BLaER1 treated with 17β-estradiol and CSF1 and Interleukin-3, amounts not matched to agents 10 nM and 100 nM (cell line): ENCODE measurements at regions not wholly inside any gene's neighbourhood (a gene's known extent, or its start where the extent isn't known, plus 50 kb on each side); places are given as distances from the start of the nearest gene placed in this dataset.
A peak's percentile ranks its signal among the peaks of the same experiment; 100 is the strongest.

Experiments
- H3K27ac ChIP-seq, 11 experiments: shearing (Covaris generic); formaldehyde crosslinking; 2 replicates each; pipeline ENCODE4 v1.8.1; 2022
- H3K27me3 ChIP-seq, 11 experiments: shearing (Covaris generic); formaldehyde crosslinking; 2 replicates each; pipeline ENCODE4 v1.8.1; 2022
- H3K36me3 ChIP-seq, 11 experiments: shearing (Covaris generic); formaldehyde crosslinking; 2 replicates each; pipeline ENCODE4 v1.8.1; 2022
- H3K4me1 ChIP-seq, 10 experiments: shearing (Covaris generic); formaldehyde crosslinking; 2 replicates each; pipeline ENCODE4 v1.8.1; 2022
- H3K4me2 ChIP-seq, 11 experiments: shearing (Covaris generic); formaldehyde crosslinking; 2 replicates each; pipeline ENCODE4 v1.8.1; 2022
- H3K4me3 ChIP-seq, 10 experiments: shearing (Covaris generic); formaldehyde crosslinking; 2 replicates each; pipeline ENCODE4 v1.8.1; 2022
- H3K9ac ChIP-seq, 11 experiments: shearing (Covaris generic); formaldehyde crosslinking; 2 replicates each; pipeline ENCODE4 v1.8.1; 2022
- H3K9me3 ChIP-seq, 11 experiments: shearing (Covaris generic); formaldehyde crosslinking; replicated peaks in 1 of 11; 2 replicates each; pipeline ENCODE4 v1.8.1; 2022
- H4K20me1 ChIP-seq, 11 experiments: shearing (Covaris generic); formaldehyde crosslinking; 2 replicates each; pipeline ENCODE4 v1.8.1; 2022
- Cebpa-rat ChIP-seq, 11 experiments: shearing (Covaris generic); IDR thresholded peaks; 2 replicates each; pipeline ENCODE4 v1.8.1; 2022

- no peak for TF ChIP-seq Cebpa-rat (IDR thresholded peaks at IDR 0.05)
- Histone ChIP-seq H3K27me3 (no peaks in the 10 kb centered on the region), H3K9me3 (peaks cover 0 to 3% (median 0%) of the 10 kb centered on the region in 11 experiments; a peak in 1 of 22 replicates), H3K27ac (no peak overlapping the region), H4K20me1 (no peaks in the 10 kb centered on the region), H3K36me3 (no peaks in the 10 kb centered on the region), H3K4me3 (no peak overlapping the region), H3K4me1 (peaks cover 0 to 27% (median 22%) of the 10 kb centered on the region in 10 experiments; a peak in 13 of 20 replicates), H3K9ac (no peak overlapping the region), H3K4me2 (peak overlapping the region in 6 of 11 experiments; percentile 43 to 66 (median 48); a peak in 12 of 22 replicates)
Measured at GRCh38 chr2:237223201-237223861, 137.6 kb downstream of the COPS8 start.

- peaks cover 0 to 4% (median 0%) of the 10 kb centered on the region in 11 experiments; a peak in 3 of 22 replicates for H3K9me3 ChIP-seq
- peaks cover 0 to 23% (median 17%) of the 10 kb centered on the region in 10 experiments; a peak in 13 of 20 replicates for H3K4me1 ChIP-seq
- no peaks in the 10 kb centered on the region for H4K20me1 ChIP-seq
- no peaks in the 10 kb centered on the region for H3K36me3 ChIP-seq
- no peak for TF ChIP-seq Cebpa-rat (IDR thresholded peaks at IDR 0.05)
- H3K9ac ChIP-seq: no peak overlapping the region
- H3K4me2 ChIP-seq: peak overlapping the region in 2 of 11 experiments; percentile 12 to 28; a peak in 2 of 22 replicates
- no peaks in the 10 kb centered on the region for H3K27me3 ChIP-seq
- no peak overlapping the region for H3K4me3 ChIP-seq
- no peak overlapping the region for H3K27ac ChIP-seq
Measured at GRCh38 chr2:237227190-237227589, 141.5 kb downstream of the COPS8 start.

GRCh38 chr2:237227592-237228280 is 142.0 kb downstream of the COPS8 start:
- Histone ChIP-seq H3K4me2 (peak overlapping the region in 2 of 11 experiments; percentile 12 to 28; a peak in 3 of 22 replicates), H3K4me1 (peaks cover 0 to 19% (median 11%) of the 10 kb centered on the region in 10 experiments; a peak in 13 of 20 replicates), H4K20me1 (no peaks in the 10 kb centered on the region), H3K9me3 (peaks cover 0 to 4% (median 0%) of the 10 kb centered on the region in 11 experiments; a peak in 3 of 22 replicates), H3K27ac (no peak overlapping the region), H3K36me3 (no peaks in the 10 kb centered on the region), H3K9ac (no peak overlapping the region), H3K27me3 (no peaks in the 10 kb centered on the region), H3K4me3 (no peak overlapping the region)
- no peak for TF ChIP-seq Cebpa-rat (IDR thresholded peaks at IDR 0.05)

DNA sequence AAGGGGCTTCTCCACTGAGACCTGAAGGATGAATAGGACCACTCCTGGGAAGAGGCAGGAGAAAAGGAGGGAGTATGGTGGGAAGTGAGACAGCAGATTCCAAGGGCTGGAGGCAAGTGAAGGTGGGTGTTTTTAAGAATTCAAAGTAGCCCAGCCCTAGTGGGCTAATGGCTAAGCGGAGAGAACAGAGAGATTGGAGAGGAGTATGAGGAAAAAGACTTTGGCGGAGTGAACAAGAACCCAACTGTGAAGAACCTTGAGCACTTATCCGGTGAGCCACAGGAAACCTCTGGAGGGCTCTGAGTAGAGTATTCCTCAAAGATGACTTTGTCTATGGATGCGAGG is 142.6 kb downstream of the COPS8 start:
- no peak overlapping the region for H3K9ac ChIP-seq

GRCh38 chr2:237229905-237230304 is 144.2 kb downstream of the COPS8 start:
- Histone ChIP-seq H3K4me2 (no peak overlapping the region), H3K4me1 (peaks cover 0 to 6% (median 0%) of the 10 kb centered on the region in 10 experiments; a peak in 3 of 20 replicates), H3K4me3 (no peak overlapping the region), H3K36me3 (no peaks in the 10 kb centered on the region), H3K9ac (no peak overlapping the region), H3K9me3 (peaks cover 0 to 4% (median 0%) of the 10 kb centered on the region in 11 experiments; a peak in 3 of 22 replicates), H3K27ac (no peak overlapping the region), H3K27me3 (no peaks in the 10 kb centered on the region), H4K20me1 (no peaks in the 10 kb centered on the region)
- TF ChIP-seq Cebpa-rat (IDR thresholded peaks at IDR 0.05): no peak

More for the DNA sequence above, 142.6 kb downstream of the COPS8 start:
- Histone ChIP-seq H3K27me3 (no peaks in the 10 kb centered on the region), H3K27ac (no peak overlapping the region), H3K4me1 (peaks cover 0 to 13% (median 6%) of the 10 kb centered on the region in 10 experiments; a peak in 13 of 20 replicates), H3K4me3 (no peak overlapping the region), H3K36me3 (no peaks in the 10 kb centered on the region), H4K20me1 (no peaks in the 10 kb centered on the region), H3K9me3 (peaks cover 0 to 4% (median 0%) of the 10 kb centered on the region in 11 experiments; a peak in 3 of 22 replicates), H3K4me2 (0 out of 22 replicates have a peak overlapping the region, but pooled peaks of 1 of the 11 experiments have one; percentile 12)
- no peak for TF ChIP-seq Cebpa-rat (IDR thresholded peaks at IDR 0.05)

DNA sequence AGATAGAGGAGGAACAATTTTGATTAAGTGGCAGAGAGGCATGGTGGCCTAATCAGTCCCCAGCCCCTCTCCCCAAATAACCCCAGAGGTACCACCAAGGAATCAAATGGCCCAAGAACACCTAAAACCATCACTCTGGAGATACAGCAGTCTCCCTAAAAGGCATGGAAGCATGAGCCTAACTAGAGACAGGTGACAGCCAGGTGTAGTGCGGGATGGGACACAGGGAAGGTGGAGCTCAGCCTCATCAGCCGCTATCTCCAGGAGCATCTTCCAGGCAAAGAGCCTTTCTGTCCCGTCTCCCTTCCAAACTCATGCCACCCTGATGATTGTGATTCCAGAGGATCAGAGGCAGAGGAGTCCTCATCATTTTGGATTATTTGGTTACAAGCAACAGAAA is 144.7 kb downstream of the COPS8 start:
- H3K4me2 ChIP-seq: no peak overlapping the region
- no peaks in the 10 kb centered on the region for H4K20me1 ChIP-seq
- peaks cover 0 to 4% (median 0%) of the 10 kb centered on the region in 11 experiments; a peak in 3 of 22 replicates for H3K9me3 ChIP-seq
- no peak overlapping the region for H3K27ac ChIP-seq
- H3K9ac ChIP-seq: no peak overlapping the region
- no peak overlapping the region for H3K4me3 ChIP-seq
- H3K36me3 ChIP-seq: no peaks in the 10 kb centered on the region
- no peaks in the 10 kb centered on the region for H3K27me3 ChIP-seq
- TF ChIP-seq Cebpa-rat (IDR thresholded peaks at IDR 0.05): no peak
- peaks cover 0 to 6% (median 0%) of the 10 kb centered on the region in 10 experiments; a peak in 3 of 20 replicates for H3K4me1 ChIP-seq

GRCh38 chr2:237231593-237231992 is 145.9 kb downstream of the COPS8 start:
- TF ChIP-seq Cebpa-rat (IDR thresholded peaks at IDR 0.05): no peak
- no peak overlapping the region for H3K9ac ChIP-seq
- H3K9me3 ChIP-seq: peaks cover 0 to 4% (median 0%) of the 10 kb centered on the region in 11 experiments; a peak in 3 of 22 replicates
- H3K27me3 ChIP-seq: no peaks in the 10 kb centered on the region
- no peak overlapping the region for H3K4me3 ChIP-seq
- H3K4me2 ChIP-seq: peak overlapping the region in 2 of 11 experiments; percentile 13 to 38; a peak in 1 of 22 replicates
- H4K20me1 ChIP-seq: no peaks in the 10 kb centered on the region
- H3K4me1 ChIP-seq: peaks cover 0 to 6% (median 0%) of the 10 kb centered on the region in 10 experiments; a peak in 3 of 20 replicates
- H3K27ac ChIP-seq: no peak overlapping the region
- H3K36me3 ChIP-seq: no peaks in the 10 kb centered on the region

DNA sequence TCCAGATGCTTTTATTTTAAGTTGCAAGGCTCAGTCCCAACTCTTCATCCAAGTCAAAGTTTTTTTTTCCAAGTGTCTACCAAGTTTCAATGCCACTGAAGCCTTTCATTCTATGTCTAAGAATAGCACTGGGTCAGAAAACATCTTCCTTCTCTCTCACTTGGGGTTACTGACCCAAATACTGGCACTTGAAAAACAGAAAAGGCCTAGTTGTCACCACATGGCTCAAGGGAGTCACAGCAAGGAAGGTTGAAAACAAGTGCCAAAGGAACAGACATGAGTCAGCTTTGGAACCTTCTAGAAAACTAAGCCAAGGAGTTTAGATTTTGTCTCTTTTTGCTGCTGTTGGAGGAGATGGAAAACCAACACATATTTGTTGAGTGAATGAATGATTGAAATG is 146.5 kb downstream of the COPS8 start:
- H4K20me1 ChIP-seq: no peaks in the 10 kb centered on the region
- TF ChIP-seq Cebpa-rat (IDR thresholded peaks at IDR 0.05): no peak
- no peaks in the 10 kb centered on the region for H3K36me3 ChIP-seq
- H3K4me2 ChIP-seq: peak overlapping the region in 2 of 11 experiments; percentile 13 to 38; a peak in 2 of 22 replicates
- no peaks in the 10 kb centered on the region for H3K27me3 ChIP-seq
- no peak overlapping the region for H3K27ac ChIP-seq
- H3K9me3 ChIP-seq: peaks cover 0 to 4% (median 0%) of the 10 kb centered on the region in 11 experiments; a peak in 3 of 22 replicates
- no peak overlapping the region for H3K9ac ChIP-seq
- no peak overlapping the region for H3K4me3 ChIP-seq
- H3K4me1 ChIP-seq: peaks cover 0 to 6% (median 0%) of the 10 kb centered on the region in 10 experiments; a peak in 3 of 20 replicates

- Histone ChIP-seq H3K36me3 (no peaks in the 10 kb centered on the region), H3K9ac (no peak overlapping the region), H3K4me3 (no peak overlapping the region), H3K27ac (no peak overlapping the region), H3K9me3 (peaks cover 3 to 14% (median 9%) of the 10 kb centered on the region in 11 experiments; a peak in 17 of 22 replicates), H4K20me1 (no peaks in the 10 kb centered on the region), H3K27me3 (no peaks in the 10 kb centered on the region), H3K4me2 (no peak overlapping the region), H3K4me1 (peaks cover 0 to 6% (median 0%) of the 10 kb centered on the region in 10 experiments; a peak in 2 of 20 replicates)
- TF ChIP-seq Cebpa-rat (IDR thresholded peaks at IDR 0.05): no peak
Measured at GRCh38 chr2:237234268-237234667, 148.6 kb downstream of the COPS8 start.
